H9 (cell line): ENCODE measurements at regions not wholly inside any gene's neighbourhood (a gene's known extent, or its start where the extent isn't known, plus 50 kb on each side); places are given as distances from the start of the nearest gene placed in this dataset.

ENCODE experiments used
- DNase-seq: peaks from one replicate; pipeline ENCODE4 v3.0.0-alpha.2; 2017
- H2AFZ ChIP-seq: one replicate; pipeline ENCODE4 v1.6.1; 2013; ENCODE audit warnings: mild to moderate bottlenecking, low read length, control low read depth, moderate library complexity
- H2AK5ac ChIP-seq: 2 replicates; pipeline ENCODE4 v1.6.1; 2013; ENCODE audit warnings: low read length, control low read depth, mixed read lengths; ENCODE audit not compliant: insufficient read length
- H2BK120ac ChIP-seq: one replicate; pipeline ENCODE4 v1.6.1; 2013; ENCODE audit warnings: low read depth, mild to moderate bottlenecking, low read length, control low read depth, inconsistent platforms; ENCODE audit not compliant: poor library complexity, severe bottlenecking
- H2BK12ac ChIP-seq: 2 replicates; pipeline ENCODE4 v1.6.1; 2013; ENCODE audit warnings: low read length, control low read depth, mixed read lengths, low read depth; ENCODE audit not compliant: insufficient read length
- H2BK15ac ChIP-seq: 2 replicates; pipeline ENCODE4 v1.6.1; 2013; ENCODE audit warnings: low read depth, low read length, control low read depth
- H2BK20ac ChIP-seq: one replicate; pipeline ENCODE4 v1.6.1; 2013; ENCODE audit warnings: low read depth, mild to moderate bottlenecking, low read length, control low read depth, inconsistent platforms; ENCODE audit not compliant: poor library complexity, severe bottlenecking
- H2BK5ac ChIP-seq: 2 replicates; pipeline ENCODE4 v1.6.1; 2013; ENCODE audit warnings: low read length, control low read depth, mixed read lengths; ENCODE audit not compliant: insufficient read length
- H3K14ac ChIP-seq: 2 replicates; pipeline ENCODE4 v1.6.1; 2013; ENCODE audit warnings: low read length, control low read depth; ENCODE audit not compliant: insufficient read depth
- H3K18ac ChIP-seq: 2 replicates; pipeline ENCODE4 v1.6.1; 2013; ENCODE audit warnings: low read depth, mild to moderate bottlenecking, mixed read lengths, low read length, control low read depth; ENCODE audit not compliant: insufficient read length
- H3K23ac ChIP-seq: 2 replicates; pipeline ENCODE4 v1.6.1; 2013; ENCODE audit warnings: low read length, control low read depth, mixed read lengths, low read depth; ENCODE audit not compliant: insufficient read length
- H3K23me2 ChIP-seq: 2 replicates; pipeline ENCODE4 v1.6.1; 2013; ENCODE audit warnings: low read depth, mild to moderate bottlenecking, mixed read lengths, low read length, control low read depth; ENCODE audit not compliant: insufficient read length, poor library complexity, severe bottlenecking
- H3K27ac ChIP-seq: 2 replicates; pipeline ENCODE4 v1.5.1; 2013; ENCODE audit warnings: low read length, control low read depth, mixed read lengths, low read depth; ENCODE audit not compliant: insufficient read length
- H3K27me3 ChIP-seq: 2 replicates; pipeline ENCODE4 v1.6.1; 2013; ENCODE audit warnings: low read length, control low read depth, inconsistent platforms; ENCODE audit not compliant: insufficient read depth
- H3K4ac ChIP-seq: 2 replicates; pipeline ENCODE4 v1.6.1; 2013; ENCODE audit warnings: low read depth, mild to moderate bottlenecking, control low read depth, inconsistent platforms, low read length, moderate library complexity
- H3K4me1 ChIP-seq: 2 replicates; pipeline ENCODE4 v1.6.1; 2013; ENCODE audit warnings: low read length, control low read depth, inconsistent platforms; ENCODE audit not compliant: insufficient read depth
- H3K4me2 ChIP-seq: 2 replicates; pipeline ENCODE4 v1.6.1; 2013; ENCODE audit warnings: low read length, control low read depth, mixed read lengths; ENCODE audit not compliant: insufficient read length, insufficient read depth
- H3K56ac ChIP-seq: 2 replicates; pipeline ENCODE4 v1.6.1; 2013; ENCODE audit warnings: low read depth, mild to moderate bottlenecking, mixed read lengths, low read length, control low read depth; ENCODE audit not compliant: insufficient read length
- H3K79me1 ChIP-seq: 2 replicates; pipeline ENCODE4 v1.6.1; 2013; ENCODE audit warnings: low read depth, mild to moderate bottlenecking, moderate library complexity, low read length, control low read depth, inconsistent platforms; ENCODE audit not compliant: insufficient read depth, poor library complexity, severe bottlenecking
- H3K79me2 ChIP-seq: 2 replicates; pipeline ENCODE4 v1.6.1; 2013; ENCODE audit warnings: low read length, control low read depth, inconsistent platforms; ENCODE audit not compliant: insufficient read depth
- H3K9ac ChIP-seq: 2 replicates; pipeline ENCODE4 v1.6.1; 2013; ENCODE audit warnings: low read length, control low read depth, mixed read lengths; ENCODE audit not compliant: insufficient read length; ENCODE audit errors: extremely low read depth
- H3K9me3 ChIP-seq: one replicate; pipeline ENCODE4 v1.6.1; 2013; ENCODE audit warnings: low read depth, low read length, inconsistent platforms; ENCODE audit not compliant: control insufficient read depth
- H3T11ph ChIP-seq: one replicate; pipeline ENCODE4 v1.6.1; 2013; ENCODE audit warnings: mild to moderate bottlenecking, low read length, control low read depth, inconsistent platforms
- H4K20me1 ChIP-seq: one replicate; pipeline ENCODE4 v1.6.1; 2013; ENCODE audit not compliant: control insufficient read depth, insufficient read length, insufficient read depth
- H4K5ac ChIP-seq: 2 replicates; pipeline ENCODE4 v1.6.1; 2013; ENCODE audit warnings: low read depth, mild to moderate bottlenecking, mixed read lengths, low read length, control low read depth; ENCODE audit not compliant: insufficient read length
- H4K8ac ChIP-seq: replicated peaks from 2 replicates; pipeline ENCODE4 v1.6.1; 2013; ENCODE audit warnings: low read length, control low read depth, mixed read lengths, low read depth; ENCODE audit not compliant: insufficient read length
- H4K91ac ChIP-seq: 2 replicates; pipeline ENCODE4 v1.6.1; 2013; ENCODE audit warnings: low read depth, mild to moderate bottlenecking, moderate library complexity, mixed read lengths, low read length, control low read depth; ENCODE audit not compliant: insufficient read length
- H3K27ac Mint-ChIP-seq, 3 experiments: 2 replicates in 2 of 3; 3 replicates in 1 of 3; pipeline ENCODE4 v1.8.0; 2020 to 2021; ENCODE audit warnings: mixed read lengths in 3 of 3, mild to moderate bottlenecking in 1 of 3, moderate library complexity in 1 of 3
- H3K27me3 Mint-ChIP-seq: 2 replicates; pipeline ENCODE4 v1.8.0; 2021; ENCODE audit warnings: low read depth, mild to moderate bottlenecking, moderate library complexity, mixed read lengths
- H3K36me3 Mint-ChIP-seq, 3 experiments: 2 replicates in 2 of 3; 3 replicates in 1 of 3; pipeline ENCODE4 v1.8.0; 2020 to 2021; ENCODE audit warnings: low read depth in 3 of 3, mixed read lengths in 3 of 3; ENCODE audit not compliant: insufficient read depth in 1 of 3
- H3K4me1 Mint-ChIP-seq, 2 experiments: 2 replicates each; pipeline ENCODE4 v1.8.0; 2020; ENCODE audit warnings: mixed read lengths in 2 of 2
- H3K4me3 Mint-ChIP-seq, 2 experiments: 2 replicates in 1 of 2; 3 replicates in 1 of 2; pipeline ENCODE4 v1.8.0; 2020 to 2021; ENCODE audit warnings: mild to moderate bottlenecking in 2 of 2, mixed read lengths in 2 of 2, moderate library complexity in 1 of 2
- H3K9me3 Mint-ChIP-seq, 2 experiments: 2 replicates in 1 of 2; 3 replicates in 1 of 2; pipeline ENCODE4 v1.8.0; 2020; ENCODE audit warnings: mild to moderate bottlenecking in 2 of 2, mixed read lengths in 2 of 2, moderate library complexity in 1 of 2
- WGBS: extraction: QIAGEN DNeasy Blood & Tissue Kit; methylation state at CpG from one replicate; pipeline ENCODE4 v1.1.7; 2013; ENCODE audit warnings: missing lambda C conversion rate, low lambda C conversion rate, mixed read lengths; ENCODE audit not compliant: insufficient read length; ENCODE audit errors: extremely low coverage; 5-methylcytosine and 5-hydroxymethylcytosine counted together
- TF ChIP-seq, protein P1 (sequence below): fragments of 200-600 bp; sonication (generic); conservative IDR thresholded peaks from 3 replicates; pipeline ENCODE4 v1.8.0; 2021; ENCODE audit warnings: antibody characterized with exemption, mild to moderate bottlenecking

DNA sequence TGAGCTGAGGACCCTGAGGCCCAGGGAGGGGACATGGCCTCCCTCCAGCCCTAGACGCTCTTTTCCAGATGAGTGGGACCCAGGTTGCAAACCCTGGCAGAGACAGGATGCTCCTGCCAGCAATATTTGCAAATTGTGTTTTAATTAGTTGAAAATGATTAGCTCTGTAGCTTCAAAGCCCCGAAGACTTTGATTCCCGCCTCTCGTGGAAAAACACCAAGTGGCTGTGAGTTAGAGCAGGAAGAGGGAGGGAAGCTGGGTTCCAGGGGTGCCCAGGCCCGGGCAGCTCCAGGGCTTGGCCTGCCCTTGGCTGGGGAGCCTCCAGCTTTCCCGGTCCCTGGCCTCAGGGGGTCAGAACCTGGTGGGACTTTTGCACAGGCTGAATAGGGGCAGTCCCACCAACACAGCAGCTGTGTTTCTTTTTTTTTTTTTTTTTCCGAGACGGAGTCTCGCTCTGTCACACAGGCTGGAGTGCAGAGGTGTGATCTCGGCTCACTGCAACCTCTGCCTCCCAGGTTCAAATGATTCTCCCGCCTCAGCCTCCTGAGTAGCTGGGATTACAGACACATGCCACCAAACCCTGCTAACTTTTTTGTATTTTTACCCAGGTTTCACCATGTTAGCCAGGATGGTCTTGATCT is 101.6 kb upstream of the RTL6 start:
- no peaks in the 10 kb centered on the region for H3K79me2 ChIP-seq
- H3K56ac ChIP-seq: no peak overlapping the region
- no peak overlapping the region for H3K4ac ChIP-seq
- Mint-ChIP-seq H3K4me3 (no peak overlapping the region), H3K27ac (no peak overlapping the region; a peak in 1 of 7 replicates), H3K9me3 (no peaks in the 10 kb centered on the region; a peak in 1 of 5 replicates), H3K36me3 (no peaks in the 10 kb centered on the region), H3K4me1 (peaks cover 12 to 18% of the 10 kb centered on the region in 2 experiments), H3K27me3 (peaks cover 2% of the 10 kb centered on the region)
- no peak overlapping the region for H2BK20ac ChIP-seq
- H3K14ac ChIP-seq: no peak overlapping the region
- no peaks in the 10 kb centered on the region; the same call in 1 of the 2 replicates for H3K4me1 ChIP-seq
- DNase-seq: no peak
- no peak overlapping the region for H4K5ac ChIP-seq
- no CpG with 5 or more reads among the region's 11 CpGs for WGBS
- H2AK5ac ChIP-seq: no peak overlapping the region
- H4K8ac ChIP-seq: no peak overlapping the region
- TF ChIP-seq, protein P1, sequence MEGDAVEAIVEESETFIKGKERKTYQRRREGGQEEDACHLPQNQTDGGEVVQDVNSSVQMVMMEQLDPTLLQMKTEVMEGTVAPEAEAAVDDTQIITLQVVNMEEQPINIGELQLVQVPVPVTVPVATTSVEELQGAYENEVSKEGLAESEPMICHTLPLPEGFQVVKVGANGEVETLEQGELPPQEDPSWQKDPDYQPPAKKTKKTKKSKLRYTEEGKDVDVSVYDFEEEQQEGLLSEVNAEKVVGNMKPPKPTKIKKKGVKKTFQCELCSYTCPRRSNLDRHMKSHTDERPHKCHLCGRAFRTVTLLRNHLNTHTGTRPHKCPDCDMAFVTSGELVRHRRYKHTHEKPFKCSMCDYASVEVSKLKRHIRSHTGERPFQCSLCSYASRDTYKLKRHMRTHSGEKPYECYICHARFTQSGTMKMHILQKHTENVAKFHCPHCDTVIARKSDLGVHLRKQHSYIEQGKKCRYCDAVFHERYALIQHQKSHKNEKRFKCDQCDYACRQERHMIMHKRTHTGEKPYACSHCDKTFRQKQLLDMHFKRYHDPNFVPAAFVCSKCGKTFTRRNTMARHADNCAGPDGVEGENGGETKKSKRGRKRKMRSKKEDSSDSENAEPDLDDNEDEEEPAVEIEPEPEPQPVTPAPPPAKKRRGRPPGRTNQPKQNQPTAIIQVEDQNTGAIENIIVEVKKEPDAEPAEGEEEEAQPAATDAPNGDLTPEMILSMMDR: no peak
- no peaks in the 10 kb centered on the region for H3K79me1 ChIP-seq
- no peaks in the 10 kb centered on the region for H3K23me2 ChIP-seq
- no peaks in the 10 kb centered on the region for H3K27me3 ChIP-seq
- H4K20me1 ChIP-seq: no peaks in the 10 kb centered on the region
- H3T11ph ChIP-seq: no peak overlapping the region
- H2BK5ac ChIP-seq: no peak overlapping the region
- no peak overlapping the region for H2BK15ac ChIP-seq
- H4K91ac ChIP-seq: no peak overlapping the region
- H2BK12ac ChIP-seq: no peak overlapping the region
- H2BK120ac ChIP-seq: no peak overlapping the region
- H3K23ac ChIP-seq: no peak overlapping the region
- H3K27ac ChIP-seq: no peak overlapping the region
- H3K4me2 ChIP-seq: no peak overlapping the region
- H2AFZ ChIP-seq: no peak overlapping the region
- H3K9me3 ChIP-seq: no peaks in the 10 kb centered on the region
- H3K18ac ChIP-seq: no peak overlapping the region
- H3K9ac ChIP-seq: no peak overlapping the region
